Right lobe of liver (tissue), 6 donors: ENCODE measurements at regions not wholly inside any gene's neighbourhood (a gene's known extent, or its start where the extent isn't known, plus 50 kb on each side); places are given as distances from the start of the nearest gene placed in this dataset.
"Not testable (repeated sequence)": the region's sequence is repeated elsewhere in the genome, so short reads cannot be mapped to it uniquely, and the experiment has no call there.

ENCODE experiments used
- ATAC-seq, 4 donors: fragments of 200-7000 bp; cut with Tn5 transposase; one replicate each; pipeline ENCODE4 v1.9.1; 2020; ENCODE audit warnings: mild to moderate bottlenecking in 4 of 4, moderate library complexity in 4 of 4
- DNase-seq, 3 donors: peaks; one replicate each; pipeline ENCODE4 v3.0.0-alpha.2; 2020
- H3K27ac ChIP-seq, 3 donors: fragments of 200-600 bp; one replicate each; pipeline ENCODE4 v1.8.0; 2022
- H3K27me3 ChIP-seq, 2 donors: fragments of 200-600 bp; one replicate each; pipeline ENCODE4 v1.8.0; 2022
- H3K36me3 ChIP-seq, 4 donors: fragments of 200-600 bp; sonication (generic) in 1 of 4; one replicate each; pipeline versions ENCODE4 v1.5.1 to v1.8.0; 2017 to 2022; ENCODE audit warnings: control low read depth in 1 of 4
- H3K4me1 ChIP-seq, 4 donors: fragments of 200-600 bp; sonication (generic) in 1 of 4; one replicate each; pipeline versions ENCODE4 v1.5.1 to v1.8.0; 2017 to 2022; ENCODE audit warnings: control low read depth in 1 of 4
- H3K4me3 ChIP-seq, 3 donors: fragments of 200-600 bp; one replicate each; pipeline ENCODE4 v1.8.0; 2022
- H3K9me3 ChIP-seq, 4 donors: fragments of 200-600 bp; sonication (generic) in 1 of 4; one replicate each; pipeline versions ENCODE4 v1.5.1 to v1.8.0; 2017 to 2022; ENCODE audit warnings: control low read depth in 1 of 4
- CTCF ChIP-seq, 4 donors: fragments of 200-600 bp in 3 of 4; fragments of 450-650 bp in 1 of 4; IDR thresholded peaks; one replicate each; pipeline versions ENCODE4 v1.5.1 to v1.8.0; 2016 to 2022; ENCODE audit warnings: antibody characterized with exemption in 4 of 4, mild to moderate bottlenecking in 2 of 4
- POLR2A ChIP-seq: fragments of 450-650 bp; IDR thresholded peaks from one replicate; pipeline ENCODE4 v1.6.1; 2017; ENCODE audit warnings: antibody characterized with exemption, mild to moderate bottlenecking
- WGBS: methylation state at CpG from one replicate; pipeline ENCODE4 v1.1.6; 2018; ENCODE audit warnings: low coverage, low lambda C conversion rate; ENCODE audit not compliant: insufficient coverage; ENCODE audit errors: missing lambda C conversion rate; 5-methylcytosine and 5-hydroxymethylcytosine counted together
- intact Hi-C, 2 donors: fragments of 100-400 bp; cut with DNase I; formaldehyde crosslinking; loops; one replicate each; pipeline versions ENCODE4 v1.11.2 to v1.14.1; 2022
- donor health status: DM: no; HTN: yes; CAD: no.
- donor health status: DM: no; HTN: no; CAD: no.
- donor health status: DM: no; HTN: no; CAD: no.
- donor health status: DM: no; HTN: yes; CAD: no.
- donor health status: DM: no; HTN: yes; CAD: no.

GRCh38 chr14:25298238-25298637 lies 248.3 kb upstream of the STXBP6 start:
- intact Hi-C loops: no loop called here
- Histone ChIP-seq H3K4me3 (no peak overlapping the region), H3K27ac (no peak overlapping the region), H3K36me3 (no peaks in the 10 kb centered on the region), H3K9me3 (no peaks in the 10 kb centered on the region), H3K27me3 (no peaks in the 10 kb centered on the region), H3K4me1 (no peaks in the 10 kb centered on the region)
- DNase-seq: no peak
- no peak for ATAC-seq
- TF ChIP-seq CTCF (IDR thresholded peaks at IDR 0.05): no peak

GRCh38 chr14:25290154-25290553 lies 240.2 kb upstream of the STXBP6 start:
- H3K27ac ChIP-seq, H3K36me3 ChIP-seq, intact Hi-C loops, DNase-seq, H3K9me3 ChIP-seq, ATAC-seq, H3K27me3 ChIP-seq, H3K4me3 ChIP-seq, H3K4me1 ChIP-seq: not testable (repeated sequence)
- WGBS: 45% methylated on average over 1 of the region's 1 CpG

- no peak for ATAC-seq
- TF ChIP-seq POLR2A (no peak), CTCF (IDR thresholded peaks at IDR 0.05) (no peak)
- intact Hi-C loops: no loop called here
These were observed 224.6 kb upstream of the STXBP6 start for GRCh38 chr14:25274529-25274928.

GRCh38 chr14:25267186-25267585 lies 217.2 kb upstream of the STXBP6 start:
- H3K27ac ChIP-seq: no peak overlapping the region
- ATAC-seq: no peak
- no peaks in the 10 kb centered on the region for H3K4me1 ChIP-seq
- TF ChIP-seq CTCF (IDR thresholded peaks at IDR 0.05): no peak
- no peak for TF ChIP-seq POLR2A
- no peaks in the 10 kb centered on the region for H3K27me3 ChIP-seq
- H3K9me3 ChIP-seq: no peaks in the 10 kb centered on the region
- no peak for DNase-seq
- H3K36me3 ChIP-seq: no peaks in the 10 kb centered on the region
- intact Hi-C loops: no loop called here
- no peak overlapping the region for H3K4me3 ChIP-seq
- WGBS: 82% methylated on average over 9 of the region's 16 CpGs

More at GRCh38 chr14:25274529-25274928, 224.6 kb upstream of the STXBP6 start:
- H3K4me1 ChIP-seq: no peaks in the 10 kb centered on the region
- no peak for DNase-seq
- no peaks in the 10 kb centered on the region for H3K27me3 ChIP-seq
- no peak overlapping the region for H3K4me3 ChIP-seq
- no peaks in the 10 kb centered on the region for H3K36me3 ChIP-seq
- no peak overlapping the region for H3K27ac ChIP-seq
- H3K9me3 ChIP-seq: no peaks in the 10 kb centered on the region
- 40% methylated on average over 2 of the region's 2 CpGs for WGBS

GRCh38 chr14:25259470-25259869 lies 209.5 kb upstream of the STXBP6 start:
- ATAC-seq: no peak
- 50% methylated on average over 1 of the region's 1 CpG for WGBS
- intact Hi-C loops: no loop called here

More at GRCh38 chr14:25259470-25259869, 209.5 kb upstream of the STXBP6 start:
- no peaks in the 10 kb centered on the region for H3K36me3 ChIP-seq
- no peaks in the 10 kb centered on the region for H3K4me1 ChIP-seq
- H3K27ac ChIP-seq: no peak overlapping the region
- no peaks in the 10 kb centered on the region for H3K9me3 ChIP-seq
- no peak overlapping the region for H3K4me3 ChIP-seq
- TF ChIP-seq POLR2A (no peak), CTCF (IDR thresholded peaks at IDR 0.05) (no peak)
- no peaks in the 10 kb centered on the region for H3K27me3 ChIP-seq
- DNase-seq: no peak
